ENCODE measurements at regions not wholly inside any gene's neighbourhood (a gene's known extent, or its start where the extent isn't known, plus 50 kb on each side); places are given as distances from the start of the nearest gene placed in this dataset.

GRCh38 chr2:11017921-11018320, 106.2 kb downstream of the KCNF1 start:
- H3K4me3 Mint-ChIP-seq, result no peak overlapping the region
- no peaks in the 10 kb centered on the region for H3K36me3 Mint-ChIP-seq (ENCODE audit: low read depth)
- DNase-seq, result no peak
- no peaks in the 10 kb centered on the region for H3K9me3 Mint-ChIP-seq
- no peaks in the 10 kb centered on the region for H3K4me1 Mint-ChIP-seq (ENCODE audit: low read depth)
- H3K27ac Mint-ChIP-seq, result no peak overlapping the region
- peaks cover 48% of the 10 kb centered on the region for H3K27me3 Mint-ChIP-seq

GRCh38 chr2:11018651-11019185, 107.0 kb downstream of the KCNF1 start:
- no peak for DNase-seq
- Mint-ChIP-seq H3K36me3 (ENCODE audit: low read depth) (no peaks in the 10 kb centered on the region), H3K27me3 (peaks cover 45% of the 10 kb centered on the region), H3K4me3 (no peak overlapping the region), H3K9me3 (no peaks in the 10 kb centered on the region), H3K4me1 (ENCODE audit: low read depth) (no peaks in the 10 kb centered on the region), H3K27ac (no peak overlapping the region)

- Mint-ChIP-seq H3K4me3 (no peak overlapping the region), H3K9me3 (no peaks in the 10 kb centered on the region), H3K27me3 (peaks cover 39% of the 10 kb centered on the region), H3K36me3 (ENCODE audit: low read depth) (no peaks in the 10 kb centered on the region), H3K4me1 (ENCODE audit: low read depth) (no peaks in the 10 kb centered on the region), H3K27ac (no peak overlapping the region)
- DNase-seq, result no peak
These were observed 107.9 kb downstream of the KCNF1 start for GRCh38 chr2:11019614-11020013.

GRCh38 chr2:11022064-11022463, 110.3 kb downstream of the KCNF1 start:
- no peaks in the 10 kb centered on the region for H3K4me1 Mint-ChIP-seq (ENCODE audit: low read depth)
- no peak overlapping the region for H3K27ac Mint-ChIP-seq
- H3K27me3 Mint-ChIP-seq, result peaks cover 32% of the 10 kb centered on the region
- H3K36me3 Mint-ChIP-seq (ENCODE audit: low read depth), result no peaks in the 10 kb centered on the region
- no peaks in the 10 kb centered on the region for H3K9me3 Mint-ChIP-seq
- no peak overlapping the region for H3K4me3 Mint-ChIP-seq
- no peak for DNase-seq

- Mint-ChIP-seq H3K36me3 (ENCODE audit: low read depth) (no peaks in the 10 kb centered on the region), H3K4me3 (no peak overlapping the region), H3K27ac (no peak overlapping the region), H3K4me1 (ENCODE audit: low read depth) (no peaks in the 10 kb centered on the region), H3K9me3 (no peaks in the 10 kb centered on the region), H3K27me3 (peaks cover 30% of the 10 kb centered on the region)
- no peak for DNase-seq
These were observed 111.0 kb downstream of the KCNF1 start for GRCh38 chr2:11022591-11023273.

GRCh38 chr2:11023326-11024258, 111.9 kb downstream of the KCNF1 start:
- Mint-ChIP-seq H3K36me3 (ENCODE audit: low read depth) (no peaks in the 10 kb centered on the region), H3K27me3 (peaks cover 21% of the 10 kb centered on the region), H3K4me1 (ENCODE audit: low read depth) (no peaks in the 10 kb centered on the region), H3K9me3 (no peaks in the 10 kb centered on the region), H3K27ac (no peak overlapping the region), H3K4me3 (no peak overlapping the region)
- no peak for DNase-seq

- no peak for DNase-seq
- Mint-ChIP-seq H3K4me1 (ENCODE audit: low read depth) (no peaks in the 10 kb centered on the region), H3K4me3 (no peak overlapping the region), H3K27me3 (peaks cover 16% of the 10 kb centered on the region), H3K27ac (no peak overlapping the region), H3K36me3 (ENCODE audit: low read depth) (no peaks in the 10 kb centered on the region), H3K9me3 (no peaks in the 10 kb centered on the region)
These were observed 112.5 kb downstream of the KCNF1 start for GRCh38 chr2:11024259-11024645.

GRCh38 chr2:11024687-11025086, 113.0 kb downstream of the KCNF1 start:
- no peak for DNase-seq
- Mint-ChIP-seq H3K9me3 (no peaks in the 10 kb centered on the region), H3K27me3 (peaks cover 12% of the 10 kb centered on the region), H3K27ac (no peak overlapping the region), H3K4me3 (no peak overlapping the region), H3K4me1 (ENCODE audit: low read depth) (no peaks in the 10 kb centered on the region), H3K36me3 (ENCODE audit: low read depth) (no peaks in the 10 kb centered on the region)

GRCh38 chr2:11026286-11026921, 114.7 kb downstream of the KCNF1 start:
- no peaks in the 10 kb centered on the region for H3K4me1 Mint-ChIP-seq (ENCODE audit: low read depth)
- no peak for DNase-seq
- H3K9me3 Mint-ChIP-seq, result no peaks in the 10 kb centered on the region
- H3K27ac Mint-ChIP-seq, result no peak overlapping the region
- peaks cover 11% of the 10 kb centered on the region for H3K27me3 Mint-ChIP-seq
- H3K4me3 Mint-ChIP-seq, result no peak overlapping the region
- no peaks in the 10 kb centered on the region for H3K36me3 Mint-ChIP-seq (ENCODE audit: low read depth)

GRCh38 chr2:11027195-11027594, 115.5 kb downstream of the KCNF1 start:
- Mint-ChIP-seq H3K27ac (no peak overlapping the region), H3K4me3 (no peak overlapping the region), H3K9me3 (no peaks in the 10 kb centered on the region), H3K36me3 (ENCODE audit: low read depth) (no peaks in the 10 kb centered on the region), H3K27me3 (peaks cover 7% of the 10 kb centered on the region), H3K4me1 (ENCODE audit: low read depth) (no peaks in the 10 kb centered on the region)
- no peak for DNase-seq

GRCh38 chr2:11028407-11028916, 116.7 kb downstream of the KCNF1 start:
- Mint-ChIP-seq H3K27me3 (peaks cover 15% of the 10 kb centered on the region), H3K9me3 (peaks cover 7% of the 10 kb centered on the region), H3K4me3 (no peak overlapping the region), H3K27ac (no peak overlapping the region), H3K36me3 (ENCODE audit: low read depth) (no peaks in the 10 kb centered on the region), H3K4me1 (ENCODE audit: low read depth) (no peaks in the 10 kb centered on the region)
- no peak for DNase-seq

- Mint-ChIP-seq H3K27ac (no peak overlapping the region), H3K9me3 (peaks cover 7% of the 10 kb centered on the region), H3K36me3 (ENCODE audit: low read depth) (no peaks in the 10 kb centered on the region), H3K27me3 (peaks cover 15% of the 10 kb centered on the region), H3K4me3 (no peak overlapping the region), H3K4me1 (ENCODE audit: low read depth) (no peaks in the 10 kb centered on the region)
- no peak for DNase-seq
These were observed 117.4 kb downstream of the KCNF1 start for GRCh38 chr2:11029136-11029535.

GRCh38 chr2:11030036-11030435, 118.3 kb downstream of the KCNF1 start:
- Mint-ChIP-seq H3K4me3 (no peak overlapping the region), H3K4me1 (ENCODE audit: low read depth) (no peaks in the 10 kb centered on the region), H3K9me3 (peaks cover 7% of the 10 kb centered on the region), H3K27me3 (peaks cover 15% of the 10 kb centered on the region), H3K27ac (no peak overlapping the region), H3K36me3 (ENCODE audit: low read depth) (no peaks in the 10 kb centered on the region)
- no peak for DNase-seq

GRCh38 chr2:11030909-11031308, 119.2 kb downstream of the KCNF1 start:
- Mint-ChIP-seq H3K4me3 (no peak overlapping the region), H3K9me3 (peaks cover 9% of the 10 kb centered on the region)

More at GRCh38 chr2:11030909-11031308, 119.2 kb downstream of the KCNF1 start:
- Mint-ChIP-seq H3K27ac (no peak overlapping the region), H3K36me3 (ENCODE audit: low read depth) (no peaks in the 10 kb centered on the region), H3K27me3 (peaks cover 23% of the 10 kb centered on the region), H3K4me1 (ENCODE audit: low read depth) (no peaks in the 10 kb centered on the region)
- DNase-seq, result no peak
